ENCODE measurements at regions not wholly inside any gene's neighbourhood (a gene's known extent, or its start where the extent isn't known, plus 50 kb on each side); places are given as distances from the start of the nearest gene placed in this dataset.

DNA sequence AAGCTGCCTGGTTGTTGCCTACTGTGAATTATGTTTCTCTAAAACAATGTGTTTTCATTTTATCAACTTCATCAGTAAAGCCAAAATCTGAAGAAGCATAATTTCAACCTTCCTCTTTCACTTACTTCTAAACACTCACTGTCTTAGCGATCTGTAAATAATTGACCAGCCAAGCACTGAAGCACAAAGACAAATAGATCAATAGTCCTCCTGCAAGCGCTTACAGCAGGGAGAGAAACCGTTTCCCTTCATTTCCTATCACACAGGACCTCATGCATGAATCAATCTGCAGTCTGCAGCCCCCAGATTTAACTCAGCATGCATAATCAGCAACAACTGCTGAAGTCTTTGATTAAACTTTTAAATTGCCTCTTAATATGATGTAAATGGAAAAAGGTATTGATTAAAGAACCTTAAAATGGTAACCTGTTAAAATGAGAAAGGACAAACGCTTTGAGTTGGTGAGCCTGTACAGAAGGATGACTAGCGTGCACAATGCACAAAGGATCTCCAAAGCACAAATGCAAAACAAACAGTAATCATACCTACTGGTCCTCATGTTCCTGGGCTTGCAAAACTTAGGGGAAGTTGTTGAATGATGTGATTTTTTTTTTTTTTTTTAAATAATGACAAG is 370.2 kb upstream of the ZNF385D start:
- TF ChIP-seq, protein P1, sequence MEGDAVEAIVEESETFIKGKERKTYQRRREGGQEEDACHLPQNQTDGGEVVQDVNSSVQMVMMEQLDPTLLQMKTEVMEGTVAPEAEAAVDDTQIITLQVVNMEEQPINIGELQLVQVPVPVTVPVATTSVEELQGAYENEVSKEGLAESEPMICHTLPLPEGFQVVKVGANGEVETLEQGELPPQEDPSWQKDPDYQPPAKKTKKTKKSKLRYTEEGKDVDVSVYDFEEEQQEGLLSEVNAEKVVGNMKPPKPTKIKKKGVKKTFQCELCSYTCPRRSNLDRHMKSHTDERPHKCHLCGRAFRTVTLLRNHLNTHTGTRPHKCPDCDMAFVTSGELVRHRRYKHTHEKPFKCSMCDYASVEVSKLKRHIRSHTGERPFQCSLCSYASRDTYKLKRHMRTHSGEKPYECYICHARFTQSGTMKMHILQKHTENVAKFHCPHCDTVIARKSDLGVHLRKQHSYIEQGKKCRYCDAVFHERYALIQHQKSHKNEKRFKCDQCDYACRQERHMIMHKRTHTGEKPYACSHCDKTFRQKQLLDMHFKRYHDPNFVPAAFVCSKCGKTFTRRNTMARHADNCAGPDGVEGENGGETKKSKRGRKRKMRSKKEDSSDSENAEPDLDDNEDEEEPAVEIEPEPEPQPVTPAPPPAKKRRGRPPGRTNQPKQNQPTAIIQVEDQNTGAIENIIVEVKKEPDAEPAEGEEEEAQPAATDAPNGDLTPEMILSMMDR (conservative IDR thresholded peaks at IDR 0.05; ENCODE audit: low read depth, low read length) = no peak
- TF ChIP-seq EZH2 (IDR thresholded peaks at IDR 0.05; ENCODE audit: low read length, unreplicated experiment) = no peak
